ENCODE measurements at regions not wholly inside any gene's neighbourhood (a gene's known extent, or its start where the extent isn't known, plus 50 kb on each side); places are given as distances from the start of the nearest gene placed in this dataset.

DNA sequence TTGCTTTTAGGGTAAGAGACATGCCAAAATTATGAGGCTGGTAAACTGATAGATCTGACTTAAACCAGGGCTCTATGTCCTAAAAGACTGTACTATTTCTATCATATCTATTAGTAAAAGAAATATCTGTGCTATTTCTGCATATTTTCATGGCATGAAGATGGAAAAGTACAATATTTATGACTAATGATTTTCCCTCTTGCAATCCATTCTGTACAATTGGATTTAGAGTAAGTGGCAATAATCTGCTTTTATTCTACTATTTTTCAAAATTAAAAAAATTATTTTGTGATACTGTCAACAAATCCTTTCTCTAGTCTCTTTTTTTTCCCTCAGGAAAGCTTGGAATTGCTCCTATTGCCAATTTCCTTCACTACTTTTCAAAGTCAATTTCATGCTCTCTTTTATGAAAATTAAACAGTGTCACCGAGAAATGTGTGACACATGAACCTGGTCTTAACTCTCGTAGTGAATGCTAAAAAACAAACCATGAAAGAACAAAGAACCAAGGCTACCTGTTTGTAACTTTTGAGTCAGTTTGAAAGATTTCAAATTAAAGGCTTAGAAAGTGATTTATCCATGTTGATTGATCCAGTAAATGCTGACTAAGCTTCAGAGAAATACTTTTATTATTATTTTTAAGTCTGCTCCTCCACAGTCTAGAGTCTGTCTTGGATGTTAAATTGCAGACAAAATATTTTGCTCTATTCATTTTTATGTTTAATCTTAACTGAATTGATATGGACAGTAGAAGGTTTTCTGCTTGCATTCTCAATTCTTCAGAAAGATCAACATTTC lies 262.7 kb upstream of the CHRM2 start:
- DNase-seq, result no peak
- TF ChIP-seq, protein P1, sequence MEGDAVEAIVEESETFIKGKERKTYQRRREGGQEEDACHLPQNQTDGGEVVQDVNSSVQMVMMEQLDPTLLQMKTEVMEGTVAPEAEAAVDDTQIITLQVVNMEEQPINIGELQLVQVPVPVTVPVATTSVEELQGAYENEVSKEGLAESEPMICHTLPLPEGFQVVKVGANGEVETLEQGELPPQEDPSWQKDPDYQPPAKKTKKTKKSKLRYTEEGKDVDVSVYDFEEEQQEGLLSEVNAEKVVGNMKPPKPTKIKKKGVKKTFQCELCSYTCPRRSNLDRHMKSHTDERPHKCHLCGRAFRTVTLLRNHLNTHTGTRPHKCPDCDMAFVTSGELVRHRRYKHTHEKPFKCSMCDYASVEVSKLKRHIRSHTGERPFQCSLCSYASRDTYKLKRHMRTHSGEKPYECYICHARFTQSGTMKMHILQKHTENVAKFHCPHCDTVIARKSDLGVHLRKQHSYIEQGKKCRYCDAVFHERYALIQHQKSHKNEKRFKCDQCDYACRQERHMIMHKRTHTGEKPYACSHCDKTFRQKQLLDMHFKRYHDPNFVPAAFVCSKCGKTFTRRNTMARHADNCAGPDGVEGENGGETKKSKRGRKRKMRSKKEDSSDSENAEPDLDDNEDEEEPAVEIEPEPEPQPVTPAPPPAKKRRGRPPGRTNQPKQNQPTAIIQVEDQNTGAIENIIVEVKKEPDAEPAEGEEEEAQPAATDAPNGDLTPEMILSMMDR (IDR thresholded peaks at IDR 0.05; ENCODE audit: partially characterized antibody, unreplicated experiment), result no peak
- no peaks in the 10 kb centered on the region for H3K4me1 Mint-ChIP-seq (ENCODE audit: low read depth, unreplicated experiment)
- no peak overlapping the region for H3K4me3 Mint-ChIP-seq (ENCODE audit: unreplicated experiment)
- H3K9me3 Mint-ChIP-seq (ENCODE audit: unreplicated experiment), result no peaks in the 10 kb centered on the region
- no peaks in the 10 kb centered on the region for H3K27me3 Mint-ChIP-seq (ENCODE audit: unreplicated experiment)
- H3K36me3 Mint-ChIP-seq (ENCODE audit: unreplicated experiment), result no peaks in the 10 kb centered on the region
- no peak overlapping the region for H3K27ac Mint-ChIP-seq (ENCODE audit: unreplicated experiment)

DNA sequence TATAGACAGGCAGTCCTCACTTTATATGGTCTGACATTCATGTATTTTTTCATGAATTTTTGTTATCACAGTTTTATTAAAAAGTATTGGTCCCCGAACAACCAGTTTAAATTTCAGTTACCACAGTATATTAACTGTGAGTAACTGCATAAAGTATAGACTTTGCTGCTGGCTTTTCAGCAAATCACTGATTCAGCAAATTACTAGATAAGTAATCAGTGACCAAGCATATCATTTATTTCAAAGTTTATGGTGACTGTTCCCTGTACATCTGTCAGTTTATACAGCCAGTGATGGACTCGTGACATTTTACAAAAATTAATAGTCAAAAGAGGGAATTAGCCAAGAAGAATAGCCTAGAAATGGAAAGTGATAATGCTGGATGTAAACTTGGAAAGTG lies 266.7 kb upstream of the CHRM2 start:
- Mint-ChIP-seq H3K9me3 (ENCODE audit: unreplicated experiment) (peaks cover 2% of the 10 kb centered on the region), H3K27me3 (ENCODE audit: unreplicated experiment) (no peaks in the 10 kb centered on the region), H3K4me1 (ENCODE audit: low read depth, unreplicated experiment) (no peaks in the 10 kb centered on the region), H3K36me3 (ENCODE audit: unreplicated experiment) (no peaks in the 10 kb centered on the region), H3K27ac (ENCODE audit: unreplicated experiment) (no peak overlapping the region), H3K4me3 (ENCODE audit: unreplicated experiment) (no peak overlapping the region)
- TF ChIP-seq, protein P1 (IDR thresholded peaks at IDR 0.05; ENCODE audit: partially characterized antibody, unreplicated experiment), result no peak
- no peak for DNase-seq

DNA sequence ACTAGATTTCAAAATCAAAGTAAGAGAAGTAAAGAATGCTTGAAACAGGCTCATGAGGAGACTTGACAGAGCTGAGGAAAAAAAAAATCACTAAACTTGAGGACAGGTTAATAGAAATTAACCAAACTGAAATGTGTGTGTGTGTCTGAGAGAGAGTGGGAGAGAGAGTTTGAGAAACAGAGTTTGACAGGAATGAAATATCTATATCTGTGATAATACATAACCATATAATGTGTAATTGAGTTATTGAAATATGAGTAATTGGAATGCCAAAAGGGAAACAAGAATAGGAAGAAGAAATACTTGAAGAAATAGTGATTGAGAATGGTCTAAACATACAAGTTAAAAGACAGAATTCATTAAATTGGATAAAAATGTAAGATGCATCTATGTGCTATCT lies 268.0 kb upstream of the CHRM2 start:
- Mint-ChIP-seq H3K36me3 (ENCODE audit: unreplicated experiment) (no peaks in the 10 kb centered on the region), H3K4me3 (ENCODE audit: unreplicated experiment) (no peak overlapping the region), H3K9me3 (ENCODE audit: unreplicated experiment) (peaks cover 2% of the 10 kb centered on the region), H3K27ac (ENCODE audit: unreplicated experiment) (no peak overlapping the region), H3K27me3 (ENCODE audit: unreplicated experiment) (no peaks in the 10 kb centered on the region), H3K4me1 (ENCODE audit: low read depth, unreplicated experiment) (no peaks in the 10 kb centered on the region)
- no peak for DNase-seq
- TF ChIP-seq, protein P1 (IDR thresholded peaks at IDR 0.05; ENCODE audit: partially characterized antibody, unreplicated experiment), result no peak

DNA sequence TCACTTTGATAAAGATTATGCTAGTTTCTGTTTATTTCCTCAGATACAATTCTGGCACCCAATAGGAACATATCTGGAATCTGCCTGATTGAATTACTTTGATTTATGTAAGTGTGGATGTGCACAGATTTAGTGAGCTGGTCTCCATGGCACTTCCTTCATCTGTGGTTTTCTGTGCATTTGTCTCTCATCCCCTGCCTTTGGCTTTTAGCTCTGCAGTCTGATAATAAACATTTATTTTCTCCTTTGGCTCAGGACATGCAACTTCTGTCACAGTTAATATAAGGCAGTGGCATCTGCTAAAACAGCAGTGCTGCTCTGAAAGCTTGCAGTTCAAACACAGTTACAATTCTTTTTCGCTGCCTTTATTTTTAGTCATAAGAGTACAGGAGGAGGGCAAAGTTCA lies 273.7 kb upstream of the CHRM2 start:
- H3K4me3 Mint-ChIP-seq (ENCODE audit: unreplicated experiment), result no peak overlapping the region
- no peak for DNase-seq
- H3K36me3 Mint-ChIP-seq (ENCODE audit: unreplicated experiment), result no peaks in the 10 kb centered on the region
- TF ChIP-seq, protein P1 (IDR thresholded peaks at IDR 0.05; ENCODE audit: partially characterized antibody, unreplicated experiment), result no peak
- no peaks in the 10 kb centered on the region for H3K4me1 Mint-ChIP-seq (ENCODE audit: low read depth, unreplicated experiment)
- no peak overlapping the region for H3K27ac Mint-ChIP-seq (ENCODE audit: unreplicated experiment)
- H3K27me3 Mint-ChIP-seq (ENCODE audit: unreplicated experiment), result no peaks in the 10 kb centered on the region
- H3K9me3 Mint-ChIP-seq (ENCODE audit: unreplicated experiment), result peaks cover 2% of the 10 kb centered on the region

DNA sequence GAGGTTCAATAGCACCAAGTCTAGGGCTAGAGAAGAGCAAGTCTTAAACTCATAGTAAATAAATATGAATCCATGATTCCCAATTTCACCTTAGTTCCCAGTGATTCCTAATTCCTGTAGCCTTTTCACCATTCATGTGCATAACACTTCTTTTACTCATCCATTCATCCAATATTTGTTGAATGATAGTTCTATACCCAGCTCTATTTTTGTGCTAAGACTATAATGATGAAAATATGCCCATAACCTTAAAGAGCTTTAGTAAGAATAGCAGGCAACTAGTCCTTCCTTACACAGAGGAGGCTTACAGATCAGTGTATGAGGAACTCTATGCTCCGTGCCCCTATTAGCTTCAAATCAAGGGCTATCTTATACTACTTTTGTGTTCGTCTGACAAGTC lies 280.2 kb upstream of the CHRM2 start:
- DNase-seq, result no peak
- TF ChIP-seq, protein P1 (IDR thresholded peaks at IDR 0.05; ENCODE audit: partially characterized antibody, unreplicated experiment), result no peak
- Mint-ChIP-seq H3K9me3 (ENCODE audit: unreplicated experiment) (no peaks in the 10 kb centered on the region), H3K27ac (ENCODE audit: unreplicated experiment) (no peak overlapping the region), H3K27me3 (ENCODE audit: unreplicated experiment) (no peaks in the 10 kb centered on the region), H3K4me3 (ENCODE audit: unreplicated experiment) (no peak overlapping the region), H3K36me3 (ENCODE audit: unreplicated experiment) (no peaks in the 10 kb centered on the region), H3K4me1 (ENCODE audit: low read depth, unreplicated experiment) (no peaks in the 10 kb centered on the region)

All from glutamatergic neuron (in vitro differentiated cells).